ENCODE measurements at regions not wholly inside any gene's neighbourhood (a gene's known extent, or its start where the extent isn't known, plus 50 kb on each side); places are given as distances from the start of the nearest gene placed in this dataset.

DNA sequence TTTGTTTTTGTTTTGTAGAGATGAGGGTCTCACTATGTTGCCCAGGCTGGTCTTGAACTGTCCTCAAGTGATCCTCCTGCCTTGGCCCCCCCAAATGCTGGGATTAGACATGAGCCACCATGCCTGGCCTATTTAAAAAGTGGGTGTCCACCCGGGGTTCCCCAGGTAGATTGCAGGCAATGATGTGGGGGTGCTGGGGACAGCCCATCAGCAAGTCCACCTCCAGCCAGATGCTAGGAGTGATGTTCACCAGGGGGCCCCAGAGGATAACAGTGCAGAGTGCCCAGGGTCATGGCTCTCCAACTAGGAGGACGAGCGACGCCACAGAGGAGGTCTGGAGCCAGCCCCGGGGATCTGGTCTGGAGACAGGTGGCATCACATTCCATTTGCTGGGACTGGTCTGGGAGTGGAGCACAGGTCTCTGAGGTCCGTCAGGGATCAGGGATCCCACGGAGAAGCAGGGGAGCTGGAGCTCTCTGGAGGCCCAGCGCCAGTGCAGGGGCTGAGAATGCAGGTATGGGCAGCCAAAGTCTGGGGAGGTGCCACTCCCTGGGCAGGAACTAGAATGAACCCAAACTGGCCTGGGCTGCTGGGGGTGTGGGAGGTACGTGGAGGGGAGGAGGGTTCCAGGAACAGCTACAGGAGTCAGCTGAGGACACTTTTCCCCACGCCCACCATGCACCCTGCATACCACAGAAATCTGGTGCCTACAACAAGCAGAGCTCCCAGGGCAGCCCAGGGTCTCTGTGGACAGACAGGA is 51.2 kb upstream of the PCSK6 start:
- TF ChIP-seq, protein P1, sequence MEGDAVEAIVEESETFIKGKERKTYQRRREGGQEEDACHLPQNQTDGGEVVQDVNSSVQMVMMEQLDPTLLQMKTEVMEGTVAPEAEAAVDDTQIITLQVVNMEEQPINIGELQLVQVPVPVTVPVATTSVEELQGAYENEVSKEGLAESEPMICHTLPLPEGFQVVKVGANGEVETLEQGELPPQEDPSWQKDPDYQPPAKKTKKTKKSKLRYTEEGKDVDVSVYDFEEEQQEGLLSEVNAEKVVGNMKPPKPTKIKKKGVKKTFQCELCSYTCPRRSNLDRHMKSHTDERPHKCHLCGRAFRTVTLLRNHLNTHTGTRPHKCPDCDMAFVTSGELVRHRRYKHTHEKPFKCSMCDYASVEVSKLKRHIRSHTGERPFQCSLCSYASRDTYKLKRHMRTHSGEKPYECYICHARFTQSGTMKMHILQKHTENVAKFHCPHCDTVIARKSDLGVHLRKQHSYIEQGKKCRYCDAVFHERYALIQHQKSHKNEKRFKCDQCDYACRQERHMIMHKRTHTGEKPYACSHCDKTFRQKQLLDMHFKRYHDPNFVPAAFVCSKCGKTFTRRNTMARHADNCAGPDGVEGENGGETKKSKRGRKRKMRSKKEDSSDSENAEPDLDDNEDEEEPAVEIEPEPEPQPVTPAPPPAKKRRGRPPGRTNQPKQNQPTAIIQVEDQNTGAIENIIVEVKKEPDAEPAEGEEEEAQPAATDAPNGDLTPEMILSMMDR (IDR thresholded peaks at IDR 0.05; ENCODE audit: insufficient read depth, low read length, poor library complexity, severe bottlenecking), result peak; percentile 13
- no peak for DNase-seq (ENCODE audit: extremely low read depth, insufficient read length)
- Histone ChIP-seq H3K36me3 (ENCODE audit: control insufficient read depth, insufficient read depth, low read length) (no peaks in the 10 kb centered on the region), H3K4me3 (replicated peaks; ENCODE audit: low read depth, low read length) (no peak overlapping the region), H3K27me3 (replicated peaks; ENCODE audit: control insufficient read depth, insufficient read depth, low read length) (no peaks in the 10 kb centered on the region; the same call in 1 of the 2 replicates)

DNA sequence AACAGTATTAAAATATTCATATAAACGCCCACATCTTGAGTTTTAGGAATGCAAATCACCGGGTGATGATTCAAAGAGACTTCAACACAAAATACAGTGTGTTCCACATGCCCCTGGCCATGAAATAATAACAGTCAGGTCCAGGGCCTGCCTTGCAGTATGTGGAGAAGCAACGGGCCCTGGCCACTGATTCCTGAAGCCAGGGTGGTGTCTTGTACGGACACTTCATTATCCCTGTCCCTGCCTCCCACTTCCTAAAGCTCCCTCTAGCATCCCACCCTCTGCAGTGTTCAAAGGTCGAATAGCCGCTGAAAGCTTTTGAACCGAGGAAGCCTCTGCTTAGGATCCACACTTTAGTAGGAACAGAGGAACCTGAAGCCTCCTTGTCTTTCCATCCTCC is 50.4 kb upstream of the PCSK6 start:
- H3K27me3 ChIP-seq (replicated peaks; ENCODE audit: control insufficient read depth, insufficient read depth, low read length), result no peaks in the 10 kb centered on the region; the same call in 1 of the 2 replicates
- H3K4me3 ChIP-seq (replicated peaks; ENCODE audit: low read depth, low read length), result no peak overlapping the region
- DNase-seq (ENCODE audit: extremely low read depth, insufficient read length), result no peak
- no peaks in the 10 kb centered on the region for H3K36me3 ChIP-seq (ENCODE audit: control insufficient read depth, insufficient read depth, low read length)
- TF ChIP-seq, protein P1 (IDR thresholded peaks at IDR 0.05; ENCODE audit: insufficient read depth, low read length, poor library complexity, severe bottlenecking), result no peak

DNA sequence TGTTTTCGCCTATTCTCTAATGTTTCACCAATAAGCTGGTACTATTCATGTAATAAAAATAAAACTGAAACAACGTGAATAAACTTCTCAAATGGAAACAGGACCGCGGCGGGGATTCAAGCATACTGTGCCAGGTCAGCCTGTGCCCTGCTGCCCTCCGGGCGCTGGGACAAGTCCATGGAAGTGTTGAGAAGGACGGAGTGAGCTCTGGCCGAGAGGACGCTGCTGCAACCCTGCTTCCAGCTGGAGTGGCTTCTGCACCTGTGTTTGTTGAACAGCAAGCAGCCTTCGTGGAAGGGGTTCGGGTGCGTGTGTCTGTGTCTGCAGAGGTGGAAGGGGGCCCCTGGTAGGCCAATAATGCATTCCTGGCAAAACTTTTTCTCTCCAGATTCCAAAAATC is 50.0 kb upstream of the PCSK6 start:
- H3K27me3 ChIP-seq (replicated peaks; ENCODE audit: control insufficient read depth, insufficient read depth, low read length), result no peaks in the 10 kb centered on the region; the same call in 1 of the 2 replicates
- H3K36me3 ChIP-seq (ENCODE audit: control insufficient read depth, insufficient read depth, low read length), result no peaks in the 10 kb centered on the region
- H3K4me3 ChIP-seq (replicated peaks; ENCODE audit: low read depth, low read length), result no peak overlapping the region
- TF ChIP-seq, protein P1 (IDR thresholded peaks at IDR 0.05; ENCODE audit: insufficient read depth, low read length, poor library complexity, severe bottlenecking), result no peak
- no peak for DNase-seq (ENCODE audit: extremely low read depth, insufficient read length)
